ENCODE measurements at regions not wholly inside any gene's neighbourhood (a gene's known extent, or its start where the extent isn't known, plus 50 kb on each side); places are given as distances from the start of the nearest gene placed in this dataset.

GRCh38 chr1:175857756-175858155, 114.4 kb upstream of the TNR start:
- Histone ChIP-seq H3K4me2 (ENCODE audit: control insufficient read depth, insufficient read depth) (no peak overlapping the region), H3K79me2 (ENCODE audit: control insufficient read depth, insufficient read depth, low read length) (no peaks in the 10 kb centered on the region), H3K4me1 (ENCODE audit: control insufficient read depth, insufficient read depth, low read length) (peaks cover 5% of the 10 kb centered on the region; the same call in 1 of the 2 replicates), H3K36me3 (ENCODE audit: control insufficient read depth in 2 of 2, insufficient read depth in 2 of 2, low read length in 1 of 2) (no peaks in the 10 kb centered on the region), H3K4me3 (no peak overlapping the region), H2AFZ (ENCODE audit: control insufficient read depth, low read depth, low read length) (no peak overlapping the region), H3K9me3 (replicated peaks; ENCODE audit: control insufficient read depth, insufficient read depth, low read length) (no peaks in the 10 kb centered on the region), H3K9ac (ENCODE audit: control insufficient read depth, insufficient read depth, low read length) (no peak overlapping the region), H4K20me1 (ENCODE audit: control insufficient read depth, insufficient read depth) (no peaks in the 10 kb centered on the region), H3K27me3 (replicated peaks in 1 of 2; ENCODE audit: control insufficient read depth in 2 of 2, insufficient read depth in 2 of 2, low read length in 1 of 2) (peaks cover 0 to 3% of the 10 kb centered on the region in 2 experiments), H3K27ac (ENCODE audit: control insufficient read depth, insufficient read depth) (no peak overlapping the region)
- RAD21 ChIA-PET (ENCODE audit: unreplicated experiment), result no interaction called here
- WGBS (ENCODE audit: insufficient coverage, insufficient replicate concordance, low lambda C conversion rate, missing lambda C conversion rate), result 54% methylated on average over 6 of the region's 6 CpGs
- no TSS peak for BruUV-seq (replicated peaks)
- TF ChIP-seq RCOR1 (conservative IDR thresholded peaks at IDR 0.05; ENCODE audit: low read depth, low read length), result no peak
- TF ChIP-seq HDAC6 (IDR thresholded peaks at IDR 0.05; ENCODE audit: unreplicated experiment), result no peak
- no peak for TF ChIP-seq BHLHE40 (IDR thresholded peaks at IDR 0.05; ENCODE audit: borderline replicate concordance in 1 of 2, low read depth in 2 of 2, low read length in 1 of 2)
- TF ChIP-seq, protein P1, sequence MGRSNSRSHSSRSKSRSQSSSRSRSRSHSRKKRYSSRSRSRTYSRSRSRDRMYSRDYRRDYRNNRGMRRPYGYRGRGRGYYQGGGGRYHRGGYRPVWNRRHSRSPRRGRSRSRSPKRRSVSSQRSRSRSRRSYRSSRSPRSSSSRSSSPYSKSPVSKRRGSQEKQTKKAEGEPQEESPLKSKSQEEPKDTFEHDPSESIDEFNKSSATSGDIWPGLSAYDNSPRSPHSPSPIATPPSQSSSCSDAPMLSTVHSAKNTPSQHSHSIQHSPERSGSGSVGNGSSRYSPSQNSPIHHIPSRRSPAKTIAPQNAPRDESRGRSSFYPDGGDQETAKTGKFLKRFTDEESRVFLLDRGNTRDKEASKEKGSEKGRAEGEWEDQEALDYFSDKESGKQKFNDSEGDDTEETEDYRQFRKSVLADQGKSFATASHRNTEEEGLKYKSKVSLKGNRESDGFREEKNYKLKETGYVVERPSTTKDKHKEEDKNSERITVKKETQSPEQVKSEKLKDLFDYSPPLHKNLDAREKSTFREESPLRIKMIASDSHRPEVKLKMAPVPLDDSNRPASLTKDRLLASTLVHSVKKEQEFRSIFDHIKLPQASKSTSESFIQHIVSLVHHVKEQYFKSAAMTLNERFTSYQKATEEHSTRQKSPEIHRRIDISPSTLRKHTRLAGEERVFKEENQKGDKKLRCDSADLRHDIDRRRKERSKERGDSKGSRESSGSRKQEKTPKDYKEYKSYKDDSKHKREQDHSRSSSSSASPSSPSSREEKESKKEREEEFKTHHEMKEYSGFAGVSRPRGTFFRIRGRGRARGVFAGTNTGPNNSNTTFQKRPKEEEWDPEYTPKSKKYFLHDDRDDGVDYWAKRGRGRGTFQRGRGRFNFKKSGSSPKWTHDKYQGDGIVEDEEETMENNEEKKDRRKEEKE (IDR thresholded peaks at IDR 0.05), result no peak
- TF ChIP-seq ATF7 (IDR thresholded peaks at IDR 0.05; ENCODE audit: low read depth), result no peak
- TF ChIP-seq BRCA1 (IDR thresholded peaks at IDR 0.05; ENCODE audit: low read depth, low read length), result no peak
- TF ChIP-seq ZSCAN29 (IDR thresholded peaks at IDR 0.05), result no peak
- no peak for TF ChIP-seq RELA (IDR thresholded peaks at IDR 0.05; ENCODE audit: borderline replicate concordance, partially characterized antibody)
- TF ChIP-seq FOXK2 (IDR thresholded peaks at IDR 0.05), result no peak
- TF ChIP-seq ZNF274 (IDR thresholded peaks at IDR 0.05; ENCODE audit: insufficient read depth, insufficient read length), result no peak
- TF ChIP-seq HDGF (IDR thresholded peaks at IDR 0.05), result no peak
- TF ChIP-seq MEF2A (IDR thresholded peaks at IDR 0.05; ENCODE audit: insufficient read depth, low read depth, low read length), result no peak
- FAIRE-seq (no peak), ATAC-seq (no peak), DNase-seq (ENCODE audit: low read depth, low spot score) (no peak)
- CTCF ChIA-PET, result no interaction called here
- intact Hi-C loops (cut with micrococcal nuclease; ENCODE audit: unreplicated experiment) (no loop called here), in situ Hi-C loops (cut with MboI) (no loop called here)
- POLR2A ChIA-PET, result no interaction called here
- SMC1A ChIA-PET (ENCODE audit: uncharacterized antibody, unreplicated experiment), result interaction anchor here (0.6 kb wide), 2 partner anchors 67 to 134 kb away, joined by 3 to 4 read pairs; no protein-coding TSS in a partner anchor
